Smooth muscle cell (in vitro differentiated cells): ENCODE measurements at regions not wholly inside any gene's neighbourhood (a gene's known extent, or its start where the extent isn't known, plus 50 kb on each side); places are given as distances from the start of the nearest gene placed in this dataset.

ENCODE experiments used
- DNase-seq: peaks from one replicate; lab custom pipeline; 2025; ENCODE audit not compliant: unreplicated experiment; lab: John Stamatoyannopoulos, UW
- H2AFZ ChIP-seq: fragments of 200-600 bp; sonication (generic); 2 replicates; pipeline ENCODE4 v1.6.0; 2016; ENCODE audit warnings: antibody characterized with exemption, low read depth, mild to moderate bottlenecking
- H3F3A ChIP-seq: fragments of 200-600 bp; sonication (generic); 2 replicates; pipeline ENCODE4 v1.6.0; 2017; ENCODE audit warnings: antibody characterized with exemption, low read depth
- H3K27ac ChIP-seq: fragments of 200-600 bp; sonication (generic); 2 replicates; pipeline ENCODE4 v1.5.1; 2016; ENCODE audit warnings: low read depth, mild to moderate bottlenecking
- H3K27me3 ChIP-seq: fragments of 200-600 bp; sonication (generic); 2 replicates; pipeline ENCODE4 v1.6.1; 2016; ENCODE audit warnings: low read depth, mild to moderate bottlenecking
- H3K36me3 ChIP-seq: fragments of 200-600 bp; sonication (generic); 2 replicates; pipeline ENCODE4 v1.5.1; 2016; ENCODE audit warnings: low read depth
- H3K4me1 ChIP-seq: fragments of 200-600 bp; sonication (generic); 2 replicates; pipeline ENCODE4 v1.5.1; 2016; ENCODE audit warnings: low read depth
- H3K4me2 ChIP-seq: fragments of 200-600 bp; sonication (generic); 2 replicates; pipeline ENCODE4 v1.6.0; 2016; ENCODE audit warnings: mild to moderate bottlenecking
- H3K4me3 ChIP-seq: fragments of 200-600 bp; sonication (generic); 2 replicates; pipeline ENCODE4 v1.5.1; 2016; ENCODE audit warnings: mild to moderate bottlenecking
- H3K79me2 ChIP-seq: fragments of 200-600 bp; sonication (generic); 2 replicates; pipeline ENCODE4 v1.6.0; 2016; ENCODE audit warnings: low read depth, mild to moderate bottlenecking
- H3K9ac ChIP-seq: fragments of 200-600 bp; sonication (generic); 2 replicates; pipeline ENCODE4 v1.6.0; 2016; ENCODE audit warnings: low read depth
- H3K9me3 ChIP-seq: fragments of 200-600 bp; sonication (generic); replicated peaks from 2 replicates; pipeline ENCODE4 v1.5.1; 2016; ENCODE audit warnings: low read depth
- H4K20me1 ChIP-seq: fragments of 200-600 bp; sonication (generic); 2 replicates; pipeline ENCODE4 v1.6.0; 2016; ENCODE audit warnings: low read depth
- CTCF ChIP-seq: fragments of 200-600 bp; sonication (generic); IDR thresholded peaks from 2 replicates; pipeline ENCODE4 v1.5.1; 2017; ENCODE audit warnings: borderline replicate concordance, mild to moderate bottlenecking, antibody characterized with exemption; ENCODE audit not compliant: insufficient read depth, poor library complexity, severe bottlenecking
- WGBS: methylation state at CpG from one replicate; pipeline ENCODE4 v1.1.7; 2016; ENCODE audit warnings: low lambda C conversion rate; 5-methylcytosine and 5-hydroxymethylcytosine counted together

GRCh38 chr3:147737376-147737775 is 328.2 kb downstream of the ZIC1 start:
- H3K4me1 ChIP-seq: no peaks in the 10 kb centered on the region
- no peak overlapping the region for H3K27ac ChIP-seq
- no peak overlapping the region for H2AFZ ChIP-seq
- no peaks in the 10 kb centered on the region for H3K36me3 ChIP-seq
- no peak overlapping the region for H3K9ac ChIP-seq
- no peaks in the 10 kb centered on the region for H3K79me2 ChIP-seq
- H3K4me3 ChIP-seq: no peak overlapping the region
- no peak overlapping the region for H3K4me2 ChIP-seq
- no peaks in the 10 kb centered on the region for H3K27me3 ChIP-seq
- H3K9me3 ChIP-seq: no peaks in the 10 kb centered on the region
- TF ChIP-seq CTCF: no peak
- H4K20me1 ChIP-seq: no peaks in the 10 kb centered on the region
- no peaks in the 10 kb centered on the region for H3F3A ChIP-seq
- WGBS: 90% methylated on average over 1 of the region's 1 CpG
- no peak for DNase-seq

- no peak overlapping the region for H3K4me3 ChIP-seq
- H4K20me1 ChIP-seq: no peaks in the 10 kb centered on the region
- H3K9ac ChIP-seq: no peak overlapping the region
- no peaks in the 10 kb centered on the region for H3K27me3 ChIP-seq
- no peaks in the 10 kb centered on the region for H3K9me3 ChIP-seq
- 86% methylated on average over 1 of the region's 1 CpG for WGBS
- no peak overlapping the region for H3K4me2 ChIP-seq
- H3F3A ChIP-seq: no peaks in the 10 kb centered on the region
- TF ChIP-seq CTCF: no peak
- H3K27ac ChIP-seq: no peak overlapping the region
- no peaks in the 10 kb centered on the region for H3K36me3 ChIP-seq
- no peaks in the 10 kb centered on the region for H3K79me2 ChIP-seq
- no peak overlapping the region for H2AFZ ChIP-seq
- DNase-seq: no peak
- no peaks in the 10 kb centered on the region for H3K4me1 ChIP-seq
Measured at GRCh38 chr3:147740928-147741327, 331.8 kb downstream of the ZIC1 start.

GRCh38 chr3:147744967-147745366 is 335.8 kb downstream of the ZIC1 start:
- H3K9ac ChIP-seq: no peak overlapping the region
- H3K4me3 ChIP-seq: no peak overlapping the region
- H3K79me2 ChIP-seq: no peaks in the 10 kb centered on the region
- DNase-seq: no peak
- TF ChIP-seq CTCF: no peak
- no peak overlapping the region for H3K4me2 ChIP-seq
- 82% methylated on average over 2 of the region's 2 CpGs for WGBS
- H3K27ac ChIP-seq: no peak overlapping the region
- H3K36me3 ChIP-seq: no peaks in the 10 kb centered on the region
- H2AFZ ChIP-seq: no peak overlapping the region
- H3K4me1 ChIP-seq: no peaks in the 10 kb centered on the region
- H3K27me3 ChIP-seq: no peaks in the 10 kb centered on the region
- H4K20me1 ChIP-seq: no peaks in the 10 kb centered on the region
- no peaks in the 10 kb centered on the region for H3F3A ChIP-seq
- no peaks in the 10 kb centered on the region for H3K9me3 ChIP-seq

- Histone ChIP-seq H3K4me1 (no peaks in the 10 kb centered on the region), H4K20me1 (no peaks in the 10 kb centered on the region), H3K9me3 (no peaks in the 10 kb centered on the region), H3K79me2 (no peaks in the 10 kb centered on the region), H3F3A (no peaks in the 10 kb centered on the region), H3K36me3 (no peaks in the 10 kb centered on the region), H3K4me2 (no peak overlapping the region), H3K4me3 (no peak overlapping the region), H3K9ac (no peak overlapping the region), H2AFZ (no peak overlapping the region), H3K27me3 (no peaks in the 10 kb centered on the region), H3K27ac (no peak overlapping the region)
- 90% methylated on average over 3 of the region's 3 CpGs for WGBS
- no peak for TF ChIP-seq CTCF
- DNase-seq: no peak
Measured at GRCh38 chr3:147755310-147755709, 346.1 kb downstream of the ZIC1 start.
